ENCODE measurements at regions not wholly inside any gene's neighbourhood (a gene's known extent, or its start where the extent isn't known, plus 50 kb on each side); places are given as distances from the start of the nearest gene placed in this dataset.

GRCh38 chr3:162150790-162151189 lies 654.2 kb downstream of the OTOL1 start:
- Histone ChIP-seq H3K9ac (ENCODE audit: low read depth, low read length) (no peak overlapping the region), H3K4me1 (ENCODE audit: insufficient read depth, low read length) (no peaks in the 10 kb centered on the region), H3K36me3 (ENCODE audit: insufficient read depth, low read length) (no peaks in the 10 kb centered on the region), H3K9me3 (ENCODE audit: control insufficient read depth, insufficient read depth, low read length) (no peaks in the 10 kb centered on the region)

GRCh38 chr3:162152636-162153035 lies 656.0 kb downstream of the OTOL1 start:
- Histone ChIP-seq H3K4me1 (ENCODE audit: insufficient read depth, low read length) (no peaks in the 10 kb centered on the region), H3K9me3 (ENCODE audit: control insufficient read depth, insufficient read depth, low read length) (no peaks in the 10 kb centered on the region), H3K9ac (ENCODE audit: low read depth, low read length) (no peak overlapping the region), H3K36me3 (ENCODE audit: insufficient read depth, low read length) (no peaks in the 10 kb centered on the region)

- Histone ChIP-seq H3K9ac (ENCODE audit: low read depth, low read length) (no peak overlapping the region), H3K9me3 (ENCODE audit: control insufficient read depth, insufficient read depth, low read length) (no peaks in the 10 kb centered on the region), H3K4me1 (ENCODE audit: insufficient read depth, low read length) (no peaks in the 10 kb centered on the region), H3K36me3 (ENCODE audit: insufficient read depth, low read length) (no peaks in the 10 kb centered on the region)
Measured at GRCh38 chr3:162161595-162161994, 665.0 kb downstream of the OTOL1 start.

- no peak overlapping the region for H3K9ac ChIP-seq (ENCODE audit: low read depth, low read length)
Measured at GRCh38 chr3:162165346-162165745, 668.7 kb downstream of the OTOL1 start.

GRCh38 chr3:162166543-162166942 lies 669.9 kb downstream of the OTOL1 start:
- Histone ChIP-seq H3K36me3 (ENCODE audit: insufficient read depth, low read length) (no peaks in the 10 kb centered on the region), H3K9me3 (ENCODE audit: control insufficient read depth, insufficient read depth, low read length) (no peaks in the 10 kb centered on the region), H3K4me1 (ENCODE audit: insufficient read depth, low read length) (no peaks in the 10 kb centered on the region), H3K9ac (ENCODE audit: low read depth, low read length) (no peak overlapping the region)

More at GRCh38 chr3:162165346-162165745, 668.7 kb downstream of the OTOL1 start:
- Histone ChIP-seq H3K9me3 (ENCODE audit: control insufficient read depth, insufficient read depth, low read length) (no peaks in the 10 kb centered on the region), H3K36me3 (ENCODE audit: insufficient read depth, low read length) (no peaks in the 10 kb centered on the region), H3K4me1 (ENCODE audit: insufficient read depth, low read length) (no peaks in the 10 kb centered on the region)

- Histone ChIP-seq H3K36me3 (ENCODE audit: insufficient read depth, low read length) (no peaks in the 10 kb centered on the region), H3K9me3 (ENCODE audit: control insufficient read depth, insufficient read depth, low read length) (no peaks in the 10 kb centered on the region; the same call in 1 of the 2 replicates), H3K9ac (ENCODE audit: low read depth, low read length) (no peak overlapping the region), H3K4me1 (ENCODE audit: insufficient read depth, low read length) (no peaks in the 10 kb centered on the region)
Measured at GRCh38 chr3:162168715-162169114, 672.1 kb downstream of the OTOL1 start.

- H3K9me3 ChIP-seq (ENCODE audit: control insufficient read depth, insufficient read depth, low read length) = no peaks in the 10 kb centered on the region; the same call in 1 of the 2 replicates
- no peaks in the 10 kb centered on the region for H3K4me1 ChIP-seq (ENCODE audit: insufficient read depth, low read length)
- H3K36me3 ChIP-seq (ENCODE audit: insufficient read depth, low read length) = no peaks in the 10 kb centered on the region
- no peak overlapping the region for H3K9ac ChIP-seq (ENCODE audit: low read depth, low read length)
Measured at GRCh38 chr3:162170581-162170980, 674.0 kb downstream of the OTOL1 start.

GRCh38 chr3:162171970-162172369 lies 675.4 kb downstream of the OTOL1 start:
- H3K36me3 ChIP-seq (ENCODE audit: insufficient read depth, low read length) = no peaks in the 10 kb centered on the region
- no peaks in the 10 kb centered on the region; the same call in 1 of the 2 replicates for H3K9me3 ChIP-seq (ENCODE audit: control insufficient read depth, insufficient read depth, low read length)
- H3K9ac ChIP-seq (ENCODE audit: low read depth, low read length) = no peak overlapping the region
- no peaks in the 10 kb centered on the region for H3K4me1 ChIP-seq (ENCODE audit: insufficient read depth, low read length)

- no peaks in the 10 kb centered on the region; the same call in 1 of the 2 replicates for H3K9me3 ChIP-seq (ENCODE audit: control insufficient read depth, insufficient read depth, low read length)
- H3K36me3 ChIP-seq (ENCODE audit: insufficient read depth, low read length) = no peaks in the 10 kb centered on the region
- no peaks in the 10 kb centered on the region for H3K4me1 ChIP-seq (ENCODE audit: insufficient read depth, low read length)
- no peak overlapping the region for H3K9ac ChIP-seq (ENCODE audit: low read depth, low read length)
Measured at GRCh38 chr3:162175145-162175544, 678.5 kb downstream of the OTOL1 start.

- no peaks in the 10 kb centered on the region; the same call in 1 of the 2 replicates for H3K9me3 ChIP-seq (ENCODE audit: control insufficient read depth, insufficient read depth, low read length)
- no peaks in the 10 kb centered on the region for H3K36me3 ChIP-seq (ENCODE audit: insufficient read depth, low read length)
- H3K9ac ChIP-seq (ENCODE audit: low read depth, low read length) = no peak overlapping the region
- no peaks in the 10 kb centered on the region for H3K4me1 ChIP-seq (ENCODE audit: insufficient read depth, low read length)
Measured at GRCh38 chr3:162175878-162176277, 679.3 kb downstream of the OTOL1 start.

GRCh38 chr3:162183440-162183839 lies 686.8 kb downstream of the OTOL1 start:
- peaks cover 2% of the 10 kb centered on the region; the same call in 1 of the 2 replicates for H3K9me3 ChIP-seq (ENCODE audit: control insufficient read depth, insufficient read depth, low read length)
- no peaks in the 10 kb centered on the region for H3K4me1 ChIP-seq (ENCODE audit: insufficient read depth, low read length)
- no peak overlapping the region for H3K9ac ChIP-seq (ENCODE audit: low read depth, low read length)
- no peaks in the 10 kb centered on the region for H3K36me3 ChIP-seq (ENCODE audit: insufficient read depth, low read length)

- H3K4me1 ChIP-seq (ENCODE audit: insufficient read depth, low read length) = peaks cover 3% of the 10 kb centered on the region; the same call in 1 of the 2 replicates
- no peaks in the 10 kb centered on the region for H3K36me3 ChIP-seq (ENCODE audit: insufficient read depth, low read length)
- no peak overlapping the region for H3K9ac ChIP-seq (ENCODE audit: low read depth, low read length)
- H3K9me3 ChIP-seq (ENCODE audit: control insufficient read depth, insufficient read depth, low read length) = no peaks in the 10 kb centered on the region
Measured at GRCh38 chr3:162192340-162193029, 695.9 kb downstream of the OTOL1 start.

GRCh38 chr3:162193148-162194095 lies 696.8 kb downstream of the OTOL1 start:
- Histone ChIP-seq H3K9me3 (ENCODE audit: control insufficient read depth, insufficient read depth, low read length) (no peaks in the 10 kb centered on the region), H3K4me1 (ENCODE audit: insufficient read depth, low read length) (peaks cover 3% of the 10 kb centered on the region; the same call in 1 of the 2 replicates), H3K9ac (ENCODE audit: low read depth, low read length) (no peak overlapping the region), H3K36me3 (ENCODE audit: insufficient read depth, low read length) (no peaks in the 10 kb centered on the region)

GRCh38 chr3:162195147-162195546 lies 698.5 kb downstream of the OTOL1 start:
- no peaks in the 10 kb centered on the region for H3K36me3 ChIP-seq (ENCODE audit: insufficient read depth, low read length)
- H3K9me3 ChIP-seq (ENCODE audit: control insufficient read depth, insufficient read depth, low read length) = no peaks in the 10 kb centered on the region
- no peak overlapping the region for H3K9ac ChIP-seq (ENCODE audit: low read depth, low read length)
- H3K4me1 ChIP-seq (ENCODE audit: insufficient read depth, low read length) = peaks cover 3% of the 10 kb centered on the region; the same call in 1 of the 2 replicates
